GM18870 (cell line): ENCODE measurements at regions not wholly inside any gene's neighbourhood (a gene's known extent, or its start where the extent isn't known, plus 50 kb on each side); places are given as distances from the start of the nearest gene placed in this dataset.
A peak's percentile ranks its signal among the peaks of the same experiment; 100 is the strongest.

Experiments
- ATAC-seq: cut with Tn5 transposase; IDR thresholded peaks from one replicate; pipeline ENCODE4 v1.9.1; 2021; ENCODE audit warnings: moderate library complexity; ENCODE audit not compliant: unreplicated experiment

GRCh38 chrX:39164212-39164611 is 363.0 kb downstream of the MID1IP1 start:
- ATAC-seq = no peak

- no peak for ATAC-seq
These were observed 363.9 kb downstream of the MID1IP1 start for GRCh38 chrX:39165185-39165584.

- no peak for ATAC-seq
These were observed 364.5 kb downstream of the MID1IP1 start for GRCh38 chrX:39165773-39166172.

DNA sequence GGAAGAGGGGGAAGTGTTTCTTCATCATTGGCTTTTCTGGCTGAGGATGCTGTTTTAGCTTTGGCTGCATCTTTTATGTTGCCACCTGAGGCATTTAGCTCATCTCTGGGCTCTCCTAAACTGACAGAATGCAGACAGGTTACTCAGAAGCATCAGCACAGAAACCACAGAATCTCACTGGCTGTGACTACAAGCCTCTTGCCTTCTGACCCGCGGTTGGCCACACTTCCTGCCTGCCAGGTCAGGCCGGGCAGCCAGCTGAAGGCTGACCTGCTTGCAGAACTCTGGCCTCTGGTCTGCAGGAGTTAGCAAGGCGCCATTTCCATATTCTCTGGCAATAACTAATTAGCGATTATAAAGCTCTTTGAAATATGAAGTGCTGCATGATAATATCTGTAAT is 366.5 kb downstream of the MID1IP1 start:
- no peak for ATAC-seq

- ATAC-seq = no peak
These were observed 367.4 kb downstream of the MID1IP1 start for GRCh38 chrX:39168609-39169008.

DNA sequence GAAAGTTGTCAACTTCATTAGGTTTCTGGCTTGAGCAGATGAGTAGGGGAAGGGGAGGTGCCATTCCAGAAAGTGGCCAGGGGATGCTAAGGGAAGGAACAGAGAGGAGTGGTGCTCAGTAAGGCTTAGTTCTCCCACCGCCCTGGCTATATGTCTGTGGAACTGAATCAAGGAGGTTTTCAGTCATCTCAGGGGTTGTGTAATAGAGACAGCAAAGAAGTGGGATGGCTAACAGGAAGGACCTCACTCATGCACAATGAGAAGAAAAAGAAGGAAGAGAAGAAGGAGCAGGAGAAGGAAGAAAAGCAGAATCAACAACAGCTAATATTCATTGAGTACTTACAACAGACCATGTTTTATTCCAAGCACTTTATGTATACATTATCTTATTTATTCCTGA is 368.7 kb downstream of the MID1IP1 start:
- no peak for ATAC-seq

- ATAC-seq = no peak
These were observed 369.2 kb downstream of the MID1IP1 start for GRCh38 chrX:39170464-39170863.

GRCh38 chrX:39171686-39172085 is 370.4 kb downstream of the MID1IP1 start:
- no peak for ATAC-seq

- no peak for ATAC-seq
These were observed 373.0 kb downstream of the MID1IP1 start for GRCh38 chrX:39174241-39174771.

DNA sequence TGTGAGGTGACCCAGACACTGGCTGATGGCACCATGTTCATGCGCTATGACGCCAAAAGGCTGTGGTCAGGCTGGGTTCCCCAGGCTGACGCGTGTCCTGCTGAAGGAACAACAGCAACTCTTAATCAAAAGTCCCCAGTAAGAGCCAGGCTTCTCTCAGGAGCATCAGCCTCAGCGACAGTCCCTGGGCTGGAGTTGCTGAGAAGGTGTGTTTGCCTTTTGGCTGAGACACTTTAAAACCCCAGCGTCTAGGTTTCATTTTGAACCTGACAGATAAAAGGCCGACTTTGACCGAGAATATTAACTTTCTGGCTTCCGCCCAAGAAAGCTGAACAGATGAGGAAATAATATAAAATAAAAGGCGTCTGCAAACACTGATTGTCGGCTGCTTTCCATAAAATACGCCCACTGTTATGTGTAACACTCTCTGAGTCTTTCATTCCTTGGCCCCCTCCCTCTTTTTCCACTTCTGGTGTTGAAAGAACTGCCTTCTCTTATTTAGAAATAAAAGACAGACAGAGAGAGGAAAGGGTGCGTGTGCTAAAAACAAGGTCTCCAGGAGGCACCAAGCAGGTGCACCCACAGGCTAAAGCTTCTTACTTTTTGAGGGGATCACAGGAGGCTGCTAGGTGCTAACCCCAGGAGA is 373.6 kb downstream of the MID1IP1 start:
- no peak for ATAC-seq

- ATAC-seq = no peak
These were observed 374.3 kb downstream of the MID1IP1 start for GRCh38 chrX:39175418-39176057.

DNA sequence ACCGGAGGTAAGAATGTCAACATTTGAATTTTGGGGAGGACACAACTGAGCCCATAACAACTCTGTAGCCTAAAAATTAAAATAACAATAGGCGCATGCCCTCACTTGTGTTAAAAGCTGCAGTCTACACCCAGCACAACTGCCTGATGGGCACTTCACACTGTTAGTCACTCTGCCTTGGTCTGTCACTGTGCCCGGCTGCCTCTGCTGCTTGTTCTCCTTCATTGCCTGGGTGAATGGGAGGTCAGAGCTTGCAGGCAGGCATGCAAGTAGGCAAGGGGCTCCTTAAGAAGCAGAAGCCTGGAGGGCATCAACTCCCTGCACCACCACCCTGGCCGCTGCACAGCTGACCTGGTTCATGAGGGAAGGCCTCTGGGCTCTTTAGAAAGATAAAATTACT is 374.8 kb downstream of the MID1IP1 start:
- no peak for ATAC-seq

GRCh38 chrX:39189431-39189830 is 388.2 kb downstream of the MID1IP1 start:
- ATAC-seq = no peak

- no peak for ATAC-seq
These were observed 393.4 kb downstream of the MID1IP1 start for GRCh38 chrX:39194673-39195072.

DNA sequence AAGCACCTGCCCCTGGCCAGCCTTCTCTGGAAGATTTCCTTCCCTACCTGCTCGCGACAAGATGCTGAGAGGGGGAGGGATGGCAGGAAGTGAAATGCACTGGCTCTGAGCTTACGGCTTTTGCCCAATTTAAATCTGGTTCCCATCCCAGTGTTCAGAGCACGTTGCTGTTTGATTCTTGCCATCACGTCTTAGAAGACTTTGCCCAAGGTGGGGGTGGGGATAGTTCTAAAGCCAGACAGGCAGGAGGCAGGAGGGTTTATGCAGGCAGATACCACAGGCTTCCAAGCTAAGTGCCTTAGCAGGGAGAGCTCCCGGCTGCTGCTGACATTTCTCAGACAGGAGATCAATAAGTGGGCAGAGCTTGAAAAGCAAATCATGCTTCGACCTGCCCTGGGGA is 393.9 kb downstream of the MID1IP1 start:
- ATAC-seq = no peak

GRCh38 chrX:39196192-39197102 is 395.2 kb downstream of the MID1IP1 start:
- ATAC-seq = peak; percentile 94

DNA sequence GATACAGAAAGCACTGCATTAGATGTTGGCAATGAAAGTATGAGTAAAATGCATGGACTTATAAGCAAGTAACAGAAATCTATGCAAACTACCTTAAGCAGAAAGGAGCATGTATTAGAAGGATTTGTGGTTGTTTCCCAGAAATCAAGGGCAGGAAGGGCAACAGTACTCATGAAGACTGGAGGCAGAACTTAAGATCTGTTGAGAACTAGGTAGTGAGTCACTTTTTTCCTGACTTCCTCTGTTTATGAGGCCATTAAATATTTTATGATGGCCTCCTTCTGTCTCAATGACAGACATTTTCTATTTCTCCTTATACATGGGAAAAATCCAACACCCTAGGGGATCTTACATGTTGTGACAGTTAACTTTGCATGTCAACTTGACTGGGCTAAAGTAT is 398.2 kb downstream of the MID1IP1 start:
- ATAC-seq = no peak

DNA sequence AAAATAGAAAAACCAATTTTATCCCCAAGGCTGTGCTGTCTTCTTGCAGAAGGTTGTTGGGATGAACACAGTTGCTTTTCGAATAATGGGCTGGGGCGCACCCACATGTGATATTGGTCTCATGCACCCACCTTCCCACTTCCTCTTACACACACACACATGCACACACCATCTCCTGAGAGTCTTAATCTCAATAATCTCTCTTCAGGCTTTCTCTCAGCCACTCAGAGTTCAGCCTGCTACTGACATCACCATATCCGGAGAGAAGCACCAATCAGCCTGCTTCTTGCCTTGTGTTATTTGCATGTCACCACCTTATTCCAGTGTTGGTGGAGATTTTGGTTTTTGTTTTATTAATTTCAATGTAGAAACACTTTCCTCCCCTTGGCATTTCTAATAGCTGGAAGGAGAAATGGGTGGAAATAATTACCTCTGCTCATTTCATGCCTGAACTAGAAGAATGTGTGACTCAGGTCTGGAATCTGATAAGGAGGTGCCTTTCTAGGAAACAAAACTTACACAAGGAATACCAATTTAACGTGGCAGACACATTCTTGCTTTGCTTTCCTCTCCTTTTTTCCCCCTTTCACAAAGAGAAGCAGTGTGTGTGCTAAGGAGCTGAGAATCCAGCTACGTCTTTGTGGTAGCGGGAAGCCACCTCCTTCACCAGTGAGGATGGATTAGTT is 400.2 kb downstream of the MID1IP1 start:
- ATAC-seq = no peak

DNA sequence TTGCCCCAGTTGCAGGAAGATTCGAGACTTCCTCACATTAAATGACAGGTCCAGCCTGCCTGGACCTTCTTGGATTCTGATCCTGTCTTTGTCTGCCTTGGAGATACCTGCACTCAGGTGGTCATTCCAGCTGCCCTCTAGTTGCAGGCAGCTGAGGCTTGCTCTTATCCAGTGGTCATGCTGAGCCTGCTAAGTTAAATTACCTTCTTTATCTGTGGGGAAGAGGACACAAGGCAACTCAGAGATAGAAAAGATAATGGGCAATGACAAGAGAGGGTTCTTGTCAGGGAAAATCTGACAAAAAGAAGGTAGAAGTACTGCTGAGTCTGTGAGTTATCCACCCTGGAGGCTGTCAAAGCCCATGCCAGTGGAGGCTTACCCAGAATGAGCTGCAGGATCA is 401.4 kb downstream of the MID1IP1 start:
- no peak for ATAC-seq

DNA sequence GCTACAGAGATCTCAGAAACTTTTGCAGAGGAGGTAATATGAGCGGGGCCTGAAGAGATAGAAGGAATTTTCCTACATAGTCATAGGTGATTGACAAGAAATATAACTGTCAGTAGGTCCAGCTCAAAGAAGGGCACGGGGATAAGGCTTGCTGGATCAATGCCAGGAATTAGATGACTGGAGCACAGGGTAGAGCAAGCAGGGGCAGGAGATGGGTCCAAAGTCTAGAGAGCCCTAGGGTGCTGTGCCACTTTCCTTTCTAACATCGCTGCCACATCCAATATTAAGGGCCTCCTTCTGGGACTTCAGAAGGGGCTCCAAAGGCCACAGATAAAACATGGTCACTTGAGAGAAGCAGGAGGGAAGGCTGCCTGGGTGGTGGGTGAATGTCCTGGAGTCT is 402.2 kb downstream of the MID1IP1 start:
- no peak for ATAC-seq

- ATAC-seq = no peak
These were observed 403.1 kb downstream of the MID1IP1 start for GRCh38 chrX:39204353-39204752.
